Panc1 (cell line): ENCODE measurements at regions not wholly inside any gene's neighbourhood (a gene's known extent, or its start where the extent isn't known, plus 50 kb on each side); places are given as distances from the start of the nearest gene placed in this dataset.

ENCODE experiments used
- POLR2AphosphoS5 ChIP-seq: IDR thresholded peaks from 2 replicates; pipeline ENCODE4 v1.6.1; 2012; ENCODE audit warnings: mild to moderate bottlenecking, low read depth, low read length, moderate library complexity
- REST ChIP-seq, 2 experiments: IDR thresholded peaks; 2 replicates each; pipeline ENCODE4 v1.6.1; 2011 to 2012; ENCODE audit warnings: low read depth in 2 of 2, control low read depth in 1 of 2, low read length in 1 of 2, mild to moderate bottlenecking in 1 of 2, moderate library complexity in 1 of 2; ENCODE audit not compliant: insufficient read depth in 1 of 2
- TCF7L2 ChIP-seq: IDR thresholded peaks from 2 replicates; pipeline ENCODE4 v1.6.1; 2011; ENCODE audit warnings: mild to moderate bottlenecking, low read depth, low read length, inconsistent platforms
- TF ChIP-seq, protein P1 (sequence below): fragments of 450-650 bp; IDR thresholded peaks from 2 replicates; pipeline ENCODE4 v1.5.1; 2017; ENCODE audit warnings: mild to moderate bottlenecking

DNA sequence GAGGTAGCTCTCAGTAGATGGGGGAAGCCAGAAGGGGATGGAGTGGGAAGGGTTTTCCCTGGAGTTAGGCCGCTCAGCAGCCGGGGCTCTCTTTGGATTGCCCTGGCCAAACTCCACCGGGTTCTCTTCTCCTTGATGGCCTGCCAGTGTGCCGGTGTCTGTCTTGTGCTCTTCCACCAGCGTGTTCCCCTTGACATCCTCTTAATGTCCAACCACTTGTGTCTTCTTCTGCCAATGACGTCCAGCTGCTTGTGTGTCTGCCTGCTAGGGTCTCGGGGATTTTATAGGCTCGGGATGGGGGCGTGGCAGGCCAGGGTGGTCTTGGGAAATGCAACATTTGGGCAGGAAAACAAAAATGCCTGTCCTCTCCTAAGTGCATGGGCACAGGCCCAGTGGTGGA is 313.1 kb upstream of the PUM3 start:
- TF ChIP-seq, protein P1, sequence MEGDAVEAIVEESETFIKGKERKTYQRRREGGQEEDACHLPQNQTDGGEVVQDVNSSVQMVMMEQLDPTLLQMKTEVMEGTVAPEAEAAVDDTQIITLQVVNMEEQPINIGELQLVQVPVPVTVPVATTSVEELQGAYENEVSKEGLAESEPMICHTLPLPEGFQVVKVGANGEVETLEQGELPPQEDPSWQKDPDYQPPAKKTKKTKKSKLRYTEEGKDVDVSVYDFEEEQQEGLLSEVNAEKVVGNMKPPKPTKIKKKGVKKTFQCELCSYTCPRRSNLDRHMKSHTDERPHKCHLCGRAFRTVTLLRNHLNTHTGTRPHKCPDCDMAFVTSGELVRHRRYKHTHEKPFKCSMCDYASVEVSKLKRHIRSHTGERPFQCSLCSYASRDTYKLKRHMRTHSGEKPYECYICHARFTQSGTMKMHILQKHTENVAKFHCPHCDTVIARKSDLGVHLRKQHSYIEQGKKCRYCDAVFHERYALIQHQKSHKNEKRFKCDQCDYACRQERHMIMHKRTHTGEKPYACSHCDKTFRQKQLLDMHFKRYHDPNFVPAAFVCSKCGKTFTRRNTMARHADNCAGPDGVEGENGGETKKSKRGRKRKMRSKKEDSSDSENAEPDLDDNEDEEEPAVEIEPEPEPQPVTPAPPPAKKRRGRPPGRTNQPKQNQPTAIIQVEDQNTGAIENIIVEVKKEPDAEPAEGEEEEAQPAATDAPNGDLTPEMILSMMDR, result no peak
- TF ChIP-seq REST (IDR thresholded peaks at IDR 0.05; ENCODE audit: insufficient read depth in 1 of 2, low read depth in 2 of 2, low read length in 1 of 2) (no peak), POLR2AphosphoS5 (no peak), TCF7L2 (no peak)
